HCT116 (cell line): ENCODE measurements at regions not wholly inside any gene's neighbourhood (a gene's known extent, or its start where the extent isn't known, plus 50 kb on each side); places are given as distances from the start of the nearest gene placed in this dataset.

Experiments
- ATAC-seq: fragments of 200-7000 bp; cut with Tn5 transposase; 2 replicates; pipeline ENCODE4 v1.9.1; 2020; ENCODE audit warnings: mild to moderate bottlenecking, moderate library complexity
- BruUV-seq: library from RNA; stranded (reverse); fragments of 400-500 nt; replicated peaks from 2 replicates; lab custom pipeline; 2021; lab: Mats Ljungman, UMichigan
- CTCF ChIA-PET: fragments of 300-600 bp; sonication (Branson Sonifier 250); formaldehyde crosslinking; loops from one replicate; lab custom pipeline; 2021; ENCODE audit warnings: antibody characterized with exemption; lab: Charles Lee
- POLR2A ChIA-PET: fragments of 300-600, 350-600 bp; sonication (Branson Sonifier 250); formaldehyde crosslinking; loops from one replicate; lab custom pipeline; 2021; ENCODE audit warnings: antibody characterized with exemption; lab: Charles Lee
- RAD21 ChIA-PET, 2 experiments: fragments of 300-600 bp; sonication (Branson Sonifier 250); formaldehyde crosslinking; loops; one replicate each; lab custom pipeline; 2023; ENCODE audit warnings: low total read pairs in 2 of 2; ENCODE audit not compliant: uncharacterized antibody in 2 of 2, unreplicated experiment in 2 of 2, low non-redundant PET in 1 of 2; lab: Charles Lee
- DNase-seq: peaks from one replicate; pipeline ENCODE4 v3.0.0-alpha.2; 2010; ENCODE audit warnings: low read depth, low spot score
- H2AFZ ChIP-seq: fragments of 200-600 bp; shearing (Covaris generic), sonication (generic); 2 replicates; pipeline ENCODE4 v1.6.1; 2017; ENCODE audit warnings: low read depth, mixed run types, mixed read lengths, antibody characterized with exemption, low read length; ENCODE audit not compliant: poor library complexity, severe bottlenecking
- H3K27ac ChIP-seq: 2 replicates; pipeline ENCODE4 v1.5.1; 2012; ENCODE audit warnings: low read depth, low read length
- H3K27me3 ChIP-seq: fragments of 200-600 bp; sonication (generic); 2 replicates; pipeline ENCODE4 v1.6.1; 2016; ENCODE audit warnings: mixed run types, low read length, mixed read lengths; ENCODE audit not compliant: insufficient read depth
- H3K36me3 ChIP-seq, 2 experiments: fragments of 200-500 bp in 1 of 2; fragments of 200-600 bp in 1 of 2; sonication (Bioruptor generic) in 1 of 2; sonication (generic) in 1 of 2; 2 replicates each; pipeline versions ENCODE4 v1.5.1 to v1.6.1; 2014 to 2016; ENCODE audit warnings: low read length in 2 of 2, inconsistent platforms in 1 of 2, mixed read lengths in 1 of 2, mixed run types in 1 of 2; ENCODE audit not compliant: insufficient read depth in 2 of 2, control insufficient read depth in 1 of 2
- H3K4me1 ChIP-seq, 2 experiments: fragments of 200-600 bp in 1 of 2; sonication (generic) in 1 of 2; 2 replicates each; pipeline versions ENCODE4 v1.5.1 to v1.6.1; 2012 to 2017; ENCODE audit warnings: low read length in 2 of 2, inconsistent platforms in 1 of 2, mild to moderate bottlenecking in 1 of 2, mixed read lengths in 1 of 2, mixed run types in 1 of 2, moderate library complexity in 1 of 2; ENCODE audit not compliant: insufficient read depth in 2 of 2, control insufficient read depth in 1 of 2
- H3K4me2 ChIP-seq: fragments of 200-600 bp; sonication (generic); 2 replicates; pipeline ENCODE4 v1.6.1; 2017; ENCODE audit warnings: mixed run types, low read length, mixed read lengths
- H3K4me3 ChIP-seq, 2 experiments: fragments of 200-600 bp in 1 of 2; sonication (generic) in 1 of 2; replicated peaks in 1 of 2; 2 replicates each; pipeline ENCODE4 v1.5.1; 2011 to 2016; ENCODE audit warnings: low read length in 2 of 2, control low read depth in 1 of 2, low read depth in 1 of 2, mild to moderate bottlenecking in 1 of 2, mixed read lengths in 1 of 2, mixed run types in 1 of 2
- H3K79me2 ChIP-seq: fragments of 200-600 bp; sonication (generic); 2 replicates; pipeline ENCODE4 v1.6.1; 2017; ENCODE audit warnings: mild to moderate bottlenecking, mixed run types, low read length, moderate library complexity, mixed read lengths; ENCODE audit not compliant: insufficient read depth
- H3K9ac ChIP-seq: fragments of 200-600 bp; sonication (generic); 2 replicates; pipeline ENCODE4 v1.6.1; 2016; ENCODE audit warnings: low read length, mixed read lengths
- H3K9me2 ChIP-seq: fragments of 200-600 bp; sonication (generic), shearing (Covaris generic); 2 replicates; pipeline ENCODE4 v1.6.1; 2017; ENCODE audit warnings: mixed run types, mild to moderate bottlenecking, moderate library complexity; ENCODE audit not compliant: insufficient read depth
- H3K9me3 ChIP-seq, 2 experiments: fragments of 200-500 bp in 1 of 2; fragments of 200-600 bp in 1 of 2; sonication (Bioruptor generic) in 1 of 2; sonication (generic) in 1 of 2; 2 replicates each; pipeline ENCODE4 v1.6.1; 2014 to 2017; ENCODE audit warnings: low read length in 2 of 2, mixed read lengths in 2 of 2, inconsistent platforms in 1 of 2, low read depth in 1 of 2, mild to moderate bottlenecking in 1 of 2, mixed run types in 1 of 2, moderate library complexity in 1 of 2; ENCODE audit not compliant: control insufficient read depth in 1 of 2, insufficient read depth in 1 of 2
- H4K20me1 ChIP-seq: fragments of 200-600 bp; sonication (generic), shearing (Covaris generic); 2 replicates; pipeline ENCODE4 v1.6.1; 2017; ENCODE audit warnings: mixed run types, mild to moderate bottlenecking, moderate library complexity; ENCODE audit not compliant: insufficient read depth
- ATF3 ChIP-seq: IDR thresholded peaks from 2 replicates; pipeline ENCODE4 v1.6.1; 2012
- CBX3 ChIP-seq: IDR thresholded peaks from 2 replicates; pipeline ENCODE4 v1.6.1; 2012; ENCODE audit warnings: low read depth
- CEBPB ChIP-seq: IDR thresholded peaks from 2 replicates; pipeline ENCODE4 v1.6.1; 2012; ENCODE audit warnings: low read depth
- CTCF ChIP-seq, 3 experiments: fragments of 200-600 bp in 1 of 3; sonication (generic) in 1 of 3; IDR thresholded peaks in 2 of 3; conservative IDR thresholded peaks in 1 of 3; 2 replicates each; pipeline ENCODE4 v1.5.1; 2012 to 2017; ENCODE audit warnings: low read depth in 2 of 3, low read length in 2 of 3, antibody characterized with exemption in 1 of 3, borderline replicate concordance in 1 of 3, control low read depth in 1 of 3, mild to moderate bottlenecking in 1 of 3, mixed read lengths in 1 of 3, mixed run types in 1 of 3, moderate library complexity in 1 of 3; ENCODE audit not compliant: insufficient read depth in 1 of 3
- EGR1 ChIP-seq: IDR thresholded peaks from 2 replicates; pipeline ENCODE4 v1.6.1; 2012; ENCODE audit warnings: low read depth
- ELF1 ChIP-seq: IDR thresholded peaks from 2 replicates; pipeline ENCODE4 v1.6.1; 2012; ENCODE audit warnings: low read depth, borderline replicate concordance
- EZH2 ChIP-seq: fragments of 200-600 bp; sonication (generic); IDR thresholded peaks from 2 replicates; pipeline ENCODE4 v1.6.1; 2017; ENCODE audit warnings: antibody characterized with exemption, mixed run types
- EZH2phosphoT487 ChIP-seq: fragments of 200-600 bp; IDR thresholded peaks from 2 replicates; pipeline ENCODE4 v1.6.1; 2018; ENCODE audit warnings: antibody characterized with exemption, borderline replicate concordance
- FOSL1 ChIP-seq: IDR thresholded peaks from 2 replicates; pipeline ENCODE4 v1.6.1; 2012; ENCODE audit warnings: low read depth
- RAD21 ChIP-seq: IDR thresholded peaks from 2 replicates; pipeline ENCODE4 v1.6.1; 2012; ENCODE audit warnings: low read depth, mild to moderate bottlenecking
- REST ChIP-seq: IDR thresholded peaks from 2 replicates; pipeline ENCODE4 v1.6.1; 2012; ENCODE audit warnings: low read depth
- SIN3A ChIP-seq: IDR thresholded peaks from 2 replicates; pipeline ENCODE4 v1.6.1; 2012; ENCODE audit warnings: low read depth
- SP1 ChIP-seq: IDR thresholded peaks from 2 replicates; pipeline ENCODE4 v1.6.1; 2012; ENCODE audit warnings: low read depth
- SRF ChIP-seq: IDR thresholded peaks from 2 replicates; pipeline ENCODE4 v1.6.1; 2012; ENCODE audit warnings: low read depth
- TCF7L2 ChIP-seq: IDR thresholded peaks from 2 replicates; pipeline ENCODE4 v1.7.0; 2011; ENCODE audit warnings: borderline replicate concordance, inconsistent platforms; ENCODE audit not compliant: insufficient read depth, insufficient read length; ENCODE audit errors: extremely low read depth
- YY1 ChIP-seq: IDR thresholded peaks from 2 replicates; pipeline ENCODE4 v1.6.1; 2011; ENCODE audit warnings: low read length, low read depth, moderate library complexity, mild to moderate bottlenecking; ENCODE audit not compliant: insufficient replicate concordance; ENCODE audit errors: extremely low read depth
- ZFX ChIP-seq: fragments of 450-650 bp; IDR thresholded peaks from 2 replicates; pipeline ENCODE4 v1.6.1; 2017
- ZNF274 ChIP-seq: fragments of 200-500 bp; sonication (Bioruptor generic); IDR thresholded peaks from 2 replicates; pipeline ENCODE4 v1.6.1; 2014; ENCODE audit warnings: mild to moderate bottlenecking, low read depth, low read length, inconsistent platforms
- intact Hi-C: fragments of 100-400 bp; cut with micrococcal nuclease; formaldehyde crosslinking; loops from 2 replicates; pipeline ENCODE4 v1.10.0; 2022

- BruUV-seq = no TSS peak
- no peak overlapping the region for H3K27ac ChIP-seq
- ChIA-PET CTCF (no interaction called here), POLR2A (no interaction called here), RAD21 (no interaction called here)
- no peaks in the 10 kb centered on the region for H3K9me3 ChIP-seq
- H4K20me1 ChIP-seq = no peaks in the 10 kb centered on the region
- H2AFZ ChIP-seq = no peak overlapping the region
- no peak overlapping the region for H3K4me2 ChIP-seq
- H3K36me3 ChIP-seq = no peaks in the 10 kb centered on the region
- no peak overlapping the region for H3K9ac ChIP-seq
- H3K4me1 ChIP-seq = 0 out of 4 replicates have a peak, but pooled peaks cover 0 to 2% of the 10 kb centered on the region in 2 experiments
- TF ChIP-seq SP1 (no peak), TCF7L2 (no peak), CEBPB (no peak), YY1 (no peak), CBX3 (no peak), ELF1 (no peak), SIN3A (no peak), CTCF (IDR thresholded peaks at IDR 0.05 in 2 of 3, conservative IDR thresholded peaks at IDR 0.05 in 1 of 3; ENCODE audit: borderline replicate concordance in 1 of 3, insufficient read depth in 1 of 3, low read depth in 2 of 3, low read length in 2 of 3) (no peak), REST (no peak), RAD21 (no peak), FOSL1 (no peak), SRF (no peak), EZH2 (no peak), EZH2phosphoT487 (no peak), EGR1 (no peak), ZFX (no peak), ATF3 (no peak), ZNF274 (no peak)
- no peak overlapping the region for H3K4me3 ChIP-seq
- ATAC-seq (no peak), DNase-seq (no peak)
- intact Hi-C loops = no loop called here
- no peaks in the 10 kb centered on the region for H3K9me2 ChIP-seq
- H3K27me3 ChIP-seq = no peaks in the 10 kb centered on the region
- no peaks in the 10 kb centered on the region for H3K79me2 ChIP-seq
Measured at GRCh38 chr20:48056218-48056617, 270.9 kb upstream of the SULF2 start.
